ENCODE measurements at regions not wholly inside any gene's neighbourhood (a gene's known extent, or its start where the extent isn't known, plus 50 kb on each side); places are given as distances from the start of the nearest gene placed in this dataset.

DNA sequence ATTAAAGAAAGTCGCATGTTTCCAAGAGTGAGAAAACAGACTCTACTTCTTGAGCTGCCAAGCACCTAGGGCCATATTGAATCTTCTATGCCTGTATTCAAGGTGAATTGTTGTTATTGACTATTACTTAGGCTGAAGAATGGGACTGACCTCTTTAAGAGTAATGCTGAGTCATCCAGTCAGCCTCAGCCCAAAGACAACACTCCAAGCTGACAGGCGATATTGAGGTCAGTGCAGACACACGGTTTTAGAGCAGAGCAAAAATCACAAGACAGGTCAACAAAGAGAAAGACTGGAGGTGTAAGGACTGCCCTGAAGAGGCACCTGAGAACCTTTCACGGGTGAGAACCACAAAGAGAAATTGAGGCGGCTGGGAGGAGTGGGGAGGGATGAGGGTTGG, 146.9 kb downstream of the MIS18A start:
- TF ChIP-seq EZH2 (IDR thresholded peaks at IDR 0.05; ENCODE audit: insufficient read depth, low read length): no peak
- TF ChIP-seq, protein P1, sequence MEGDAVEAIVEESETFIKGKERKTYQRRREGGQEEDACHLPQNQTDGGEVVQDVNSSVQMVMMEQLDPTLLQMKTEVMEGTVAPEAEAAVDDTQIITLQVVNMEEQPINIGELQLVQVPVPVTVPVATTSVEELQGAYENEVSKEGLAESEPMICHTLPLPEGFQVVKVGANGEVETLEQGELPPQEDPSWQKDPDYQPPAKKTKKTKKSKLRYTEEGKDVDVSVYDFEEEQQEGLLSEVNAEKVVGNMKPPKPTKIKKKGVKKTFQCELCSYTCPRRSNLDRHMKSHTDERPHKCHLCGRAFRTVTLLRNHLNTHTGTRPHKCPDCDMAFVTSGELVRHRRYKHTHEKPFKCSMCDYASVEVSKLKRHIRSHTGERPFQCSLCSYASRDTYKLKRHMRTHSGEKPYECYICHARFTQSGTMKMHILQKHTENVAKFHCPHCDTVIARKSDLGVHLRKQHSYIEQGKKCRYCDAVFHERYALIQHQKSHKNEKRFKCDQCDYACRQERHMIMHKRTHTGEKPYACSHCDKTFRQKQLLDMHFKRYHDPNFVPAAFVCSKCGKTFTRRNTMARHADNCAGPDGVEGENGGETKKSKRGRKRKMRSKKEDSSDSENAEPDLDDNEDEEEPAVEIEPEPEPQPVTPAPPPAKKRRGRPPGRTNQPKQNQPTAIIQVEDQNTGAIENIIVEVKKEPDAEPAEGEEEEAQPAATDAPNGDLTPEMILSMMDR (IDR thresholded peaks at IDR 0.05; ENCODE audit: insufficient read depth, low read depth, low read length): no peak
